Myocyte (in vitro differentiated cells): ENCODE measurements at regions not wholly inside any gene's neighbourhood (a gene's known extent, or its start where the extent isn't known, plus 50 kb on each side); places are given as distances from the start of the nearest gene placed in this dataset.

ENCODE experiments used
- DNase-seq: peaks from one replicate; pipeline ENCODE4 v3.0.0-alpha.2; 2012; ENCODE audit warnings: low read depth

- no peak for DNase-seq
These were observed 1428.3 kb upstream of the TENM3 start for GRCh38 chr4:180814875-180815417.

- DNase-seq: no peak
These were observed 1425.7 kb upstream of the TENM3 start for GRCh38 chr4:180817529-180817928.

- DNase-seq: no peak
These were observed 1420.1 kb upstream of the TENM3 start for GRCh38 chr4:180823108-180823507.

DNA sequence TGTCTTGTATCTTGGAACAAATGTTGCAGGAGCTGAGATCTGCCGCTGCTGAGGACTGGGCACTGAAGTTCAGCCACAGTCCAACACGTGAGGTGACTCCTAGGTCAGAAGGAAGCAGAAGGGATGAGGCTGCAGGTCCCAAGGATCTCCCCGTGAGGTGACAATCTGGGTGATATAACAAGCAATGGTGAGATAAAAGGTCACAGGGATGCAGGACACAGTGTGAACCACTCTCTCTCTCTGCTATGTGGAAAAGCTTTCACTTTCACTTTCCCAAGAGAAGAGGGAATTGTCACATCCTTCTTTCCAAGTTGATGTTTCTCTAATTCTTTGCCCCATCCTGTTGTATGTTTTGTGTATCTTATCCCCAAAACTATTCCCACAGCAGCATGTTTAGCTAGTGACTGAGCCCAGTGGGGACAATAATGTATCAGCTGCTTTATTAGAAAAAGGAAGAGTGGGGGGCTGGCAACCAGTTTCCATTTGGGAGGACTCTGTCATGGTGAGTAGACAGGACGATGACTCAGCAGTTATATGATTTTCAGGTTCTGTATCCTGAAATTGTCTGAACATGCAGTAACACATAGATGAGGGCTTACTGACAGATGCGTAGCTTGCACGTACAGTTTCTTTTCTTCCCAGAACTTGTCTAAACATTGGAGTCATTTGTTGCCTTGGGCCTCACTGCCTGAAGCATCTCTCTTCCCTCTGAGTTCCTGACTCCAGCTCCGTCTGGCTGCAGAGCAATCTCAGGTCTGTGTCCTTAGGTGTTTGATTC lies 1415.8 kb upstream of the TENM3 start:
- DNase-seq: peak; percentile 41

DNA sequence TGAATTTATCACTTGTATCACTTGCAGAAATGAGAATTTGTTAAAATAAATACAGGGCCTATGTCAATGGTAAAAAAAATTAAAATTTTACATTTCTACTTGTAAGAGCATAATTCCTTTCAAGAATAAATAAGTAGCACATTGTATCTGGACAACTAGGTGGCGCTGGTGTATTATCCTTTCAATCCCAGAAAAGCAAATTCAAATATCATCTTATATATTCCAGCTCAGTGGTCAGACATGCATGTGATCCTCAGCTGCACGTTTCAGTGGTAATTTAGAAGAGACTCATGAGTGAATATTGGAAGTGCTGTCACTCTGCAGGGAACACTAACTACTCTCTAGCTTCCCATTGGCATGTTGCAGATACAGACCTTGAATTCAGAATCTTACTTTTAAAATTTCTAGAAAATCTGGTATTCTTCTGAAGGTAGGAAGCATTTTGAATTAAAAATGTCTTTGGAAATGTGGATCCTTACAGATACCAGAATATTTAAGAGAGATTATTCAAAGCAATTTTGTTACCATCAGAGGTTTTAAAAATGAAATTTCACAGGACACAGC lies 1414.7 kb upstream of the TENM3 start:
- DNase-seq: peak; percentile 69

GRCh38 chr4:180832073-180832472 lies 1411.1 kb upstream of the TENM3 start:
- DNase-seq: no peak

- DNase-seq: no peak
These were observed 1403.1 kb upstream of the TENM3 start for GRCh38 chr4:180840142-180840541.

- DNase-seq: no peak
These were observed 1392.8 kb upstream of the TENM3 start for GRCh38 chr4:180850318-180850940.

DNA sequence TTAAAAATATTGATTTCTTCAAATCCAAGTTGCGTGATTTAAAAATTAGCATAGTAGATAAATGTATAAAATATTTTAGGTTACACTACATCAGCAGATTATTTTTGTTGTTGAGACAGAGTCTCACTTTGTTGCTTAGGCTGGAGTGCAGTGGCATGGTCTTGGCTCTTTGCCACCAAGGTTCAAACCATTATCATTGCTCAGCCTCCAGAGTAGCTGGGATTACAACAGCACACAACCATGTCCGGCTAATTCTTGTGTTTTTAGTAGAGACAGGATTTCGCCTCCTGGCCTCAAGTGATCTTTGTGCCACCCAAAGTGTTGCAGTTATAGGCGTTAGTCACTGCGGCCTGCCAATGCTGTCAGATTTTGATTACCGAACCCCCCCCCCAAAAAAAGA lies 1390.5 kb upstream of the TENM3 start:
- no peak for DNase-seq

DNA sequence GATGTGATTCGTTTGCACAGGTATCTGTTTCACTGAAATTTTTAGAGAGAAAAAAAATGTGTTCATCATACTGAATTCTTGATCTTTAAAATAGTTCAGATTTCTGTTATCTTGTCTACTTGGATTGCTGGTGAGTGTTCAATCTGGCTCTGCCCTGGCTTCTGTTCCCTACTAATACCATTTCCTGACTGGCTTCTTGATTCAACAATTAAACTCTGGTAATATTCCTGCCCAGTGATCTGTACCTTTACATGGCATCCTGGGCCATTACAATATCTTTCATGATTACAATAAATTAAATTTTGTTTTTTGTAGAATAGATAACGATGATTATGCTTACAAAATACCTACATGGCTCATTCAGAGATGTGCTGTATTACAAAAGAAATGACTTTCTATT lies 1388.0 kb upstream of the TENM3 start:
- no peak for DNase-seq

DNA sequence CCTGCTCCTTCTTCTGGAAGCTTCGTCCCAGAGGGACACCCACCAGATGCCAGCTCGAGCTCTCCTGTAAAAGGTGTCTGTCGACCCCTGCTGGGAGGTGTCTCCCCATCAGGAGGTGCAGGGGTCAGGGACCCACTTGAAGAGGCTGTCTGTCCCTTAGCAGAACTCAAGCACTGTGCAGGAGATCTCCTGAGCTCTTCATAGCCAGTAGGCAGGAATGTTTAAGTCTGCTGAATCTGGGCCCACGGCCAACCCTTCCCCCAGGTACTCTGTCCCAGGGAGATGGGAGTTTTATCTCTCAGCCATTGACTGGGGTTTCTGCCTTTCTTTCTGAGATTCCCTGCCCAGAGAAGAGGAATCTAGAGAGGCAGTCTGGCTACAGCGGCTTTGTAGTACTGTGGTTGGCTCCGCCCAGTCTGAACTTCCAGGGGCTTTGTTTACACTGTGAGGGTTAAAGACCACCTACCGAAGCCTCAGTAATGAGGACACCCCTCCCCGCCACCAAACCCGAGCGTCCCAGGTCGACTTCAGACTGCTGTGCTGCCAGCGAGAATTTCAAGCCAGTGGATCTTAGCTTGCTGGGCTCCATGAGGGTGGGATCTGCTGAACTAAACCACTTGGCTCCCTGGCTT lies 1383.0 kb upstream of the TENM3 start:
- no peak for DNase-seq

DNA sequence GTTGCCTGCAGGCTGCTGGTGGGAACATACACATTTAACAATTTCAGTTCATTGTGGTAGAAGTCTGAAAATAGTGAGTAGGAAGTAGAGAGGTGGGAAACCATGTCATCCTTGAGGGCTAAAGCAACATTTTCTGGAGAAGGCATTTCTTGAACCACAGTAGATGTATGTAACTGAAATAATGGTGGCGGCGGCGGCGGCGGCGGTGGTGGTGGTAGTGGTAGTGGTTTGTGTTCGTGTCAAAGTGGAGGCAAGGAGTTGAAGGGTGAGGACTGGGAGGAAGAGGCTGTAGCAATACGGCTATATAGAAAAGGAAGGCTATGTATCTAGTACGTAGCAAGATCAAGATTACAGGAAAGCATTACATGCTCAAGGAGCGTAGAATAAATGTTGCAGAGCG lies 1381.6 kb upstream of the TENM3 start:
- no peak for DNase-seq

DNA sequence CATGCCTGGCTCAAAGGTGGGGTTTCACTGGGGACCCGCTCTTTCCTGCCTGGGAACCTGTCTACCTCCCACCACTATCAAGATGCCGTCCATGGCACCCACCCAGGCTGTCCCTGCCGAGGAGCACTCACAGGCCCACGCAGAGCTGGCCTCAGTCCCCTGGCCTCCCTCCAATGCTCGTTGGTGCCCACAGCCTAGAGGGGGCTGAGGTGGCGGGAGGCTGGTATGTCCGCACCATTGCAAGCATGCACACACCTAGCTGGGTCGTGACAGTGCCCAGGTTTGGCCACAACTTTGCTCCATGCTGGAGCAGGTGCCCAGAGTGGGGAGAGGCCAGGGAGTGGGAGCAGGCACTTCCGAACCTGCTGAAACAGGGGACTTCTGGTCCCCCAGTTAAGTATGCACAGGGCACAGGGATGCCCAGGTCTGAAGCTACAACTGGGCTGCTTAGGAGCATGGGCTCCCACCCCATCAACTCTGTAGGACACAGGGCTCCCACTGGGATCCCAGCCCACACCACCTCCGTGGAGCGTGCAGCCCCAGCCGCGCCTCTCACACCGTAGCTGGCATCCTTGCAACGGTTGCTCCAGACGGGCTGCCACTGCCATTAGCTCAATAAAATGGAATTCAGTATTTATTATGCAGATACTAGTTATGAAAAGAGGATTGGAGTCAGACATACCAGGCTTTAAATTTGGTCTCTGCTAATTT lies 1376.1 kb upstream of the TENM3 start:
- no peak for DNase-seq

DNA sequence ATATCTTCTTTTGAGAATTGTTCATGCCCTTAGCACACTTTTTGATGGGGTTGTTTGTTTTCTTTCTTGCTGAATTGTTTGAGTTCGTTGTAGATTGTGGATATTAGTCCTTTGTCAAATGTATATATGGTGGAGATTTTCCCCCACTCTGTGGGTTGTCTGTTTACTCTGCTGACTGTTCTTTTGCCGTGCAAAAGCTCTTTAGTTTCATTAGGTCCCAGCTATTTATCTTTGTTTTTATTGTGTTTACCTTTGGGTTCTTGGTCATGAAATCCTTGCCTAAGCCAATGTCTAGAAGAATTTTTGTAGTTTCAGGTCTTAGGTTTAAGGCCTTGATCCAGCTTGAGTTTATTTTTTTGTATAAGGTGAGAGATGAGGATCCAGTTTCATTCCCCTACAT lies 1372.6 kb upstream of the TENM3 start:
- DNase-seq: no peak

GRCh38 chr4:180898305-180898704 lies 1344.9 kb upstream of the TENM3 start:
- DNase-seq: no peak

DNA sequence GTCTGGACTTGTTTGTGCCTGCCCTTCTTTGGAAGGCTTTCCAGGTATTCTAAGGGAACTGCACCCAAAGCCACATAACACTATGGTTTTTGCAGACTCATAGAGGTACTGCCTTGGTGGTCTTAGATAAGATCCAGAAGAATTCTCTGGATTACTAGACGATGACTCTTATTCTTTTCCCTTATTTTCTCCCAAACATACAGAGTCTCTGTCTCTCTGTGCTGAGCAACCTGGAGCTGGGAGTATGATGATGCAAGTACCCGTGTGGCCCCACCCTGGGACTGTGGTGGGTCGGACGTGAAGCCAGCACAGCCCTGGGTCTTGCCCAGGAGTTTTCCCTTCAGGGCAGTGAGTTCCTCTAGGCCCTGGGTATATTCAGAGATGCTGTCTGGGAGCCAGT lies 1342.4 kb upstream of the TENM3 start:
- DNase-seq: no peak

- DNase-seq: no peak
These were observed 1333.9 kb upstream of the TENM3 start for GRCh38 chr4:180909279-180909678.

DNA sequence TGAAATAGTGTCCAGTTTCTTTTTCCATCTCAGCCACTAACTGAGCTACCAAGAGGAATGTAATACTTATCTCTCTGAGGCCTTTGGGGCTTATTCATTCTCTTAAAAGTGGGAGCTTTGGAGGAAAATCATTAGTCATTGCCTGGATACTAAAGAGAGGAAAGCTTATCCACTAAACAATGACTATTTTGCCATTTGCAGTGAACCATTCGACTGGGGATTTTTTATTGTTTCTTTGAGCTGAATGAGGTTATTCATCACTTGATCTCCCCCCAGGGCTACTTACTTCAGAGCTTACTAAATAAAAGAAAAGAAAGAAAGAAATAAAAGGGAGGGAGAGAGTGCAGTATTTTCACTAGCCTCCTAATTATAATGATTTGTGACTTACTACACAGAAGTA lies 1329.5 kb upstream of the TENM3 start:
- DNase-seq: no peak

DNA sequence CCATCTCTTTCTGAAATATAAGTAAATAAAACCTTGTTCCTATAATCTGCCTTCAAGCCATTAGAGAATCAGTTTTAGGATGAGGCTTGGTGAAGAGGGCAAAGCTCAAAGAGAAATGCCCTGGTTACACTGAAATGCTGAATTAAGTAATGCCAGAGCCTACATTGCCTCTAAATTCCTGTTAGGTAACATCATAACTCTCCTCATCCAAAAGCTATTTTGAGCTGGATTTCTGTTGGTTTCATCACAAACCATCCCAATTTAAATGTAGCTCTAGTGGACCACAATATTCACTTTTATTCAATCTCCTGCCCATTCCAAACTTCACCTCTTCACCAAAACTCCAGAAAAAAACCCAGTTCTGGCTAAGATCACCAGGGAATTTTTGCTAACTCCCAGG lies 1319.7 kb upstream of the TENM3 start:
- DNase-seq: no peak

GRCh38 chr4:180925805-180926204 lies 1317.4 kb upstream of the TENM3 start:
- no peak for DNase-seq

DNA sequence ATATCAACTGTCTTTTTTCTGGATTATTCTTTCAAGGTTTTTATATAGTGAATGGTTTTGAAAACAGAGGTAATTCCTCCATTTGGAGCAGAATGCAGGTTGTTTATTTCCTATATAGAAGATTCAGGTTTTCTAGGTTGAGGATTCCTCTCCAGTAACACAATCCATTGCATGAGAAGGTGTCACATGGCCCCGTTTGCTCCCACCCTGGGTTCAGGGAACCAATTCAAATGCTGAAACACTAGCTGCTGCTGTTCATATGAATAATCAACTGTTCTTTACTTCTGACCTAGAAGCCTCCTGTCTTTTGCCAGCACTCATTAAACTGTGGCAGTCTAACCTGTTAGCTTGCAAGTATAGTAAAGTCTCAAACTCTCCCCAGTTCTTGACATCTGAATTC lies 1316.9 kb upstream of the TENM3 start:
- DNase-seq: no peak
